OCI-LY1 (cell line): ENCODE measurements at regions not wholly inside any gene's neighbourhood (a gene's known extent, or its start where the extent isn't known, plus 50 kb on each side); places are given as distances from the start of the nearest gene placed in this dataset.

ENCODE experiments used
- EZH2 ChIP-seq: fragments of 200-600 bp; sonication (generic), shearing (Covaris generic); IDR thresholded peaks from 2 replicates; pipeline ENCODE4 v1.8.0; 2017; ENCODE audit warnings: borderline replicate concordance, mixed run types, mild to moderate bottlenecking, antibody characterized with exemption, low read length, moderate library complexity, mixed read lengths
- TF ChIP-seq, protein P1 (sequence below): fragments of 200-600 bp; sonication (generic), shearing (Covaris generic); IDR thresholded peaks from 2 replicates; pipeline ENCODE4 v1.5.1; 2017; ENCODE audit warnings: mild to moderate bottlenecking, antibody characterized with exemption, low read length, moderate library complexity, mixed read lengths

DNA sequence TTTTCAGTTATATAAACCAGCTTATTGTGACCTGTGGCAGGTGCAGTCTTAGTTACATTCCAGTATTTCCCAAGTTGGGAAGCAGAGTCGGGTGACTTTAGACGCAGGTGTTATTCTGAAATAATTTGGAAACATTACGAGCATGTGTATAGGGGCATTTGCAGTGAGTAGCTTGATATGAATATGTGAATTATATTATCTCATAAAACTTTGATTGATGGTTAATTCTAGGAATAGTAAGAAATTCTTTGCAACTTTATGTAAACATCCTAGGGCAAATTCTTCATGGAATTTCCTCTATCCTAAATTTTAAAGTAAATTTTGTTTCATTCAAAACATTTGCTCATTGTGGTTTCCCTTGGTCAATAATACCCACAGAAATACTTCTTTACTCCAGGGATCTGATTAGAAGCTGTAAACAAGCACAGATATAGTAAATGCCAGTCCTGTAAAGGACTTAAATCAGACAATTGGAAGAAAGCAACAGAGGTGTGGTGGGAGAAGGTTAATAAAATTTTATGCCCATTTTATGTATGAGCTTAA is 580.6 kb upstream of the CDH2 start:
- TF ChIP-seq EZH2: no peak
- TF ChIP-seq, protein P1, sequence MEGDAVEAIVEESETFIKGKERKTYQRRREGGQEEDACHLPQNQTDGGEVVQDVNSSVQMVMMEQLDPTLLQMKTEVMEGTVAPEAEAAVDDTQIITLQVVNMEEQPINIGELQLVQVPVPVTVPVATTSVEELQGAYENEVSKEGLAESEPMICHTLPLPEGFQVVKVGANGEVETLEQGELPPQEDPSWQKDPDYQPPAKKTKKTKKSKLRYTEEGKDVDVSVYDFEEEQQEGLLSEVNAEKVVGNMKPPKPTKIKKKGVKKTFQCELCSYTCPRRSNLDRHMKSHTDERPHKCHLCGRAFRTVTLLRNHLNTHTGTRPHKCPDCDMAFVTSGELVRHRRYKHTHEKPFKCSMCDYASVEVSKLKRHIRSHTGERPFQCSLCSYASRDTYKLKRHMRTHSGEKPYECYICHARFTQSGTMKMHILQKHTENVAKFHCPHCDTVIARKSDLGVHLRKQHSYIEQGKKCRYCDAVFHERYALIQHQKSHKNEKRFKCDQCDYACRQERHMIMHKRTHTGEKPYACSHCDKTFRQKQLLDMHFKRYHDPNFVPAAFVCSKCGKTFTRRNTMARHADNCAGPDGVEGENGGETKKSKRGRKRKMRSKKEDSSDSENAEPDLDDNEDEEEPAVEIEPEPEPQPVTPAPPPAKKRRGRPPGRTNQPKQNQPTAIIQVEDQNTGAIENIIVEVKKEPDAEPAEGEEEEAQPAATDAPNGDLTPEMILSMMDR: no peak
